ENCODE measurements at regions not wholly inside any gene's neighbourhood (a gene's known extent, or its start where the extent isn't known, plus 50 kb on each side); places are given as distances from the start of the nearest gene placed in this dataset.

GRCh38 chr14:71597287-71597920 is 334.8 kb upstream of the RGS6 start:
- H3K27me3 ChIP-seq (ENCODE audit: low read depth): no peaks in the 10 kb centered on the region
- no peak for ATAC-seq
- H3K4me1 ChIP-seq: peaks cover 13% of the 10 kb centered on the region
- H3K36me3 ChIP-seq: no peaks in the 10 kb centered on the region
- H3K4me3 ChIP-seq: no peak overlapping the region
- intact Hi-C loops (cut with DNase I): no loop called here
- TF ChIP-seq, protein P1, sequence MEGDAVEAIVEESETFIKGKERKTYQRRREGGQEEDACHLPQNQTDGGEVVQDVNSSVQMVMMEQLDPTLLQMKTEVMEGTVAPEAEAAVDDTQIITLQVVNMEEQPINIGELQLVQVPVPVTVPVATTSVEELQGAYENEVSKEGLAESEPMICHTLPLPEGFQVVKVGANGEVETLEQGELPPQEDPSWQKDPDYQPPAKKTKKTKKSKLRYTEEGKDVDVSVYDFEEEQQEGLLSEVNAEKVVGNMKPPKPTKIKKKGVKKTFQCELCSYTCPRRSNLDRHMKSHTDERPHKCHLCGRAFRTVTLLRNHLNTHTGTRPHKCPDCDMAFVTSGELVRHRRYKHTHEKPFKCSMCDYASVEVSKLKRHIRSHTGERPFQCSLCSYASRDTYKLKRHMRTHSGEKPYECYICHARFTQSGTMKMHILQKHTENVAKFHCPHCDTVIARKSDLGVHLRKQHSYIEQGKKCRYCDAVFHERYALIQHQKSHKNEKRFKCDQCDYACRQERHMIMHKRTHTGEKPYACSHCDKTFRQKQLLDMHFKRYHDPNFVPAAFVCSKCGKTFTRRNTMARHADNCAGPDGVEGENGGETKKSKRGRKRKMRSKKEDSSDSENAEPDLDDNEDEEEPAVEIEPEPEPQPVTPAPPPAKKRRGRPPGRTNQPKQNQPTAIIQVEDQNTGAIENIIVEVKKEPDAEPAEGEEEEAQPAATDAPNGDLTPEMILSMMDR (IDR thresholded peaks at IDR 0.05): no peak
- peaks cover 12% of the 10 kb centered on the region for H3K9me3 ChIP-seq
- no peak for DNase-seq
- no peak overlapping the region for H3K27ac ChIP-seq

DNA sequence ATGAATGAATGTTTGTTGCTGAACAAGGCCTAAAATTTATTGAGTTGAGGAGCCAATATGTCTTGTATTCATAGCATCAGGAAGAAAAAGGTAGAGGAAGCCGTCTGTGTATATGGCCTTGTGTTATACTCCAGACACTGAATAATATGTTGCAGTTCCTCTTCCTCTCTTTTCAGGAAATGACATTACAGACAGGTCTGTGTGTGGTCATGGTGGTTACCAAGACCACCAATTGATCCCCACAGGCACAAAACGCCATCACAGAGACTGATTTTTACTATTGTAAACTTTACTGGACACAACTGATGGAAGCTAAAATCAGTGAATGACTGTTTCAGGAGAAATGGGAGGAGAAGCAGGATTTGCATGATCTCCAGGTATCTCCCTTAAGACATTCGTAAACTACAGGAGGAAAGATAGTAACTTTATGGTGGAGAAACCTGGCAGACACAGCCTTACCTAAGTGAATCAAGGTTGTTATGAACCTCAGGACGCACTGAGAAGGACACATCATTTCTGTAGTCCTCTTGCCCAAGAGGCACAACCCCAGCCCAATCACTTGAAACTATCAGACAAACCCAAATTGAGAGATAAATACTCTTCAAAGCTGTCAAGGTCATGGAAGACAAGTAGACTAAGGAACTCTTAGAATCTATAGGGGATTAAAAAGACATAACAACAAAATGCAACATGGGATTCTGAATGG is 334.1 kb upstream of the RGS6 start:
- ATAC-seq: no peak
- no peak for DNase-seq
- intact Hi-C loops (cut with DNase I): no loop called here
- Histone ChIP-seq H3K4me3 (no peak overlapping the region), H3K4me1 (peaks cover 10% of the 10 kb centered on the region), H3K9me3 (peaks cover 12% of the 10 kb centered on the region), H3K27ac (no peak overlapping the region), H3K27me3 (ENCODE audit: low read depth) (no peaks in the 10 kb centered on the region), H3K36me3 (no peaks in the 10 kb centered on the region)
- TF ChIP-seq, protein P1 (IDR thresholded peaks at IDR 0.05): no peak

GRCh38 chr14:71600309-71600708 is 331.9 kb upstream of the RGS6 start:
- no peaks in the 10 kb centered on the region for H3K36me3 ChIP-seq
- TF ChIP-seq, protein P1 (IDR thresholded peaks at IDR 0.05): no peak
- ATAC-seq: no peak

GRCh38 chr14:71602524-71602923 is 329.7 kb upstream of the RGS6 start:
- DNase-seq (no peak), ATAC-seq (no peak)
- Histone ChIP-seq H3K4me1 (no peaks in the 10 kb centered on the region), H3K27me3 (ENCODE audit: low read depth) (no peaks in the 10 kb centered on the region), H3K9me3 (peaks cover 12% of the 10 kb centered on the region), H3K36me3 (no peaks in the 10 kb centered on the region), H3K4me3 (no peak overlapping the region), H3K27ac (no peak overlapping the region)
- intact Hi-C loops (cut with DNase I): no loop called here
- TF ChIP-seq, protein P1 (IDR thresholded peaks at IDR 0.05): no peak

More at GRCh38 chr14:71600309-71600708, 331.9 kb upstream of the RGS6 start:
- H3K4me1 ChIP-seq: no peaks in the 10 kb centered on the region
- peaks cover 12% of the 10 kb centered on the region for H3K9me3 ChIP-seq
- H3K27ac ChIP-seq: no peak overlapping the region
- intact Hi-C loops (cut with DNase I): no loop called here
- no peak overlapping the region for H3K4me3 ChIP-seq
- no peak for DNase-seq
- H3K27me3 ChIP-seq (ENCODE audit: low read depth): no peaks in the 10 kb centered on the region

GRCh38 chr14:71604231-71604630 is 328.0 kb upstream of the RGS6 start:
- H3K27me3 ChIP-seq (ENCODE audit: low read depth): no peaks in the 10 kb centered on the region
- DNase-seq (no peak), ATAC-seq (no peak)
- TF ChIP-seq, protein P1 (IDR thresholded peaks at IDR 0.05): no peak
- peaks cover 12% of the 10 kb centered on the region for H3K9me3 ChIP-seq
- no peak overlapping the region for H3K27ac ChIP-seq
- no peak overlapping the region for H3K4me3 ChIP-seq
- intact Hi-C loops (cut with DNase I): no loop called here
- no peaks in the 10 kb centered on the region for H3K4me1 ChIP-seq
- H3K36me3 ChIP-seq: no peaks in the 10 kb centered on the region
